HCT116 (cell line): ENCODE measurements at regions not wholly inside any gene's neighbourhood (a gene's known extent, or its start where the extent isn't known, plus 50 kb on each side); places are given as distances from the start of the nearest gene placed in this dataset.

Source experiments
- ATAC-seq: fragments of 200-7000 bp; cut with Tn5 transposase; 2 replicates; pipeline ENCODE4 v1.9.1; 2020; ENCODE audit warnings: mild to moderate bottlenecking, moderate library complexity
- BruUV-seq: library from RNA; stranded (reverse); fragments of 400-500 nt; replicated peaks from 2 replicates; lab custom pipeline; 2021; lab: Mats Ljungman, UMichigan
- CTCF ChIA-PET: fragments of 300-600 bp; sonication (Branson Sonifier 250); formaldehyde crosslinking; loops from one replicate; lab custom pipeline; 2021; ENCODE audit warnings: antibody characterized with exemption; lab: Charles Lee
- POLR2A ChIA-PET: fragments of 300-600, 350-600 bp; sonication (Branson Sonifier 250); formaldehyde crosslinking; loops from one replicate; lab custom pipeline; 2021; ENCODE audit warnings: antibody characterized with exemption; lab: Charles Lee
- RAD21 ChIA-PET, 2 experiments: fragments of 300-600 bp; sonication (Branson Sonifier 250); formaldehyde crosslinking; loops; one replicate each; lab custom pipeline; 2023; ENCODE audit warnings: low total read pairs in 2 of 2; ENCODE audit not compliant: uncharacterized antibody in 2 of 2, unreplicated experiment in 2 of 2, low non-redundant PET in 1 of 2; lab: Charles Lee
- DNase-seq: peaks from one replicate; pipeline ENCODE4 v3.0.0-alpha.2; 2010; ENCODE audit warnings: low read depth, low spot score
- H2AFZ ChIP-seq: fragments of 200-600 bp; shearing (Covaris generic), sonication (generic); 2 replicates; pipeline ENCODE4 v1.6.1; 2017; ENCODE audit warnings: low read depth, mixed run types, mixed read lengths, antibody characterized with exemption, low read length; ENCODE audit not compliant: poor library complexity, severe bottlenecking
- H3K27ac ChIP-seq: 2 replicates; pipeline ENCODE4 v1.5.1; 2012; ENCODE audit warnings: low read depth, low read length
- H3K27me3 ChIP-seq: fragments of 200-600 bp; sonication (generic); 2 replicates; pipeline ENCODE4 v1.6.1; 2016; ENCODE audit warnings: mixed run types, low read length, mixed read lengths; ENCODE audit not compliant: insufficient read depth
- H3K36me3 ChIP-seq, 2 experiments: fragments of 200-500 bp in 1 of 2; fragments of 200-600 bp in 1 of 2; sonication (Bioruptor generic) in 1 of 2; sonication (generic) in 1 of 2; 2 replicates each; pipeline versions ENCODE4 v1.5.1 to v1.6.1; 2014 to 2016; ENCODE audit warnings: low read length in 2 of 2, inconsistent platforms in 1 of 2, mixed read lengths in 1 of 2, mixed run types in 1 of 2; ENCODE audit not compliant: insufficient read depth in 2 of 2, control insufficient read depth in 1 of 2
- H3K4me1 ChIP-seq, 2 experiments: fragments of 200-600 bp in 1 of 2; sonication (generic) in 1 of 2; 2 replicates each; pipeline versions ENCODE4 v1.5.1 to v1.6.1; 2012 to 2017; ENCODE audit warnings: low read length in 2 of 2, inconsistent platforms in 1 of 2, mild to moderate bottlenecking in 1 of 2, mixed read lengths in 1 of 2, mixed run types in 1 of 2, moderate library complexity in 1 of 2; ENCODE audit not compliant: insufficient read depth in 2 of 2, control insufficient read depth in 1 of 2
- H3K4me2 ChIP-seq: fragments of 200-600 bp; sonication (generic); 2 replicates; pipeline ENCODE4 v1.6.1; 2017; ENCODE audit warnings: mixed run types, low read length, mixed read lengths
- H3K4me3 ChIP-seq, 2 experiments: fragments of 200-600 bp in 1 of 2; sonication (generic) in 1 of 2; replicated peaks in 1 of 2; 2 replicates each; pipeline ENCODE4 v1.5.1; 2011 to 2016; ENCODE audit warnings: low read length in 2 of 2, control low read depth in 1 of 2, low read depth in 1 of 2, mild to moderate bottlenecking in 1 of 2, mixed read lengths in 1 of 2, mixed run types in 1 of 2
- H3K79me2 ChIP-seq: fragments of 200-600 bp; sonication (generic); 2 replicates; pipeline ENCODE4 v1.6.1; 2017; ENCODE audit warnings: mild to moderate bottlenecking, mixed run types, low read length, moderate library complexity, mixed read lengths; ENCODE audit not compliant: insufficient read depth
- H3K9ac ChIP-seq: fragments of 200-600 bp; sonication (generic); 2 replicates; pipeline ENCODE4 v1.6.1; 2016; ENCODE audit warnings: low read length, mixed read lengths
- H3K9me2 ChIP-seq: fragments of 200-600 bp; sonication (generic), shearing (Covaris generic); 2 replicates; pipeline ENCODE4 v1.6.1; 2017; ENCODE audit warnings: mixed run types, mild to moderate bottlenecking, moderate library complexity; ENCODE audit not compliant: insufficient read depth
- H3K9me3 ChIP-seq, 2 experiments: fragments of 200-500 bp in 1 of 2; fragments of 200-600 bp in 1 of 2; sonication (Bioruptor generic) in 1 of 2; sonication (generic) in 1 of 2; 2 replicates each; pipeline ENCODE4 v1.6.1; 2014 to 2017; ENCODE audit warnings: low read length in 2 of 2, mixed read lengths in 2 of 2, inconsistent platforms in 1 of 2, low read depth in 1 of 2, mild to moderate bottlenecking in 1 of 2, mixed run types in 1 of 2, moderate library complexity in 1 of 2; ENCODE audit not compliant: control insufficient read depth in 1 of 2, insufficient read depth in 1 of 2
- H4K20me1 ChIP-seq: fragments of 200-600 bp; sonication (generic), shearing (Covaris generic); 2 replicates; pipeline ENCODE4 v1.6.1; 2017; ENCODE audit warnings: mixed run types, mild to moderate bottlenecking, moderate library complexity; ENCODE audit not compliant: insufficient read depth
- CEBPB ChIP-seq: IDR thresholded peaks from 2 replicates; pipeline ENCODE4 v1.6.1; 2012; ENCODE audit warnings: low read depth
- EGR1 ChIP-seq: IDR thresholded peaks from 2 replicates; pipeline ENCODE4 v1.6.1; 2012; ENCODE audit warnings: low read depth
- POLR2A ChIP-seq: IDR thresholded peaks from 2 replicates; pipeline ENCODE4 v1.7.0; 2011; ENCODE audit warnings: borderline replicate concordance; ENCODE audit not compliant: insufficient read depth, insufficient read length; ENCODE audit errors: extremely low read depth
- POLR2AphosphoS5 ChIP-seq: IDR thresholded peaks from 2 replicates; pipeline ENCODE4 v1.6.1; 2011; ENCODE audit warnings: mild to moderate bottlenecking, low read depth, low read length, moderate library complexity
- RAD21 ChIP-seq: IDR thresholded peaks from 2 replicates; pipeline ENCODE4 v1.6.1; 2012; ENCODE audit warnings: low read depth, mild to moderate bottlenecking
- TCF7L2 ChIP-seq: IDR thresholded peaks from 2 replicates; pipeline ENCODE4 v1.7.0; 2011; ENCODE audit warnings: borderline replicate concordance, inconsistent platforms; ENCODE audit not compliant: insufficient read depth, insufficient read length; ENCODE audit errors: extremely low read depth
- YY1 ChIP-seq: IDR thresholded peaks from 2 replicates; pipeline ENCODE4 v1.6.1; 2011; ENCODE audit warnings: low read length, low read depth, moderate library complexity, mild to moderate bottlenecking; ENCODE audit not compliant: insufficient replicate concordance; ENCODE audit errors: extremely low read depth
- ZNF274 ChIP-seq: fragments of 200-500 bp; sonication (Bioruptor generic); IDR thresholded peaks from 2 replicates; pipeline ENCODE4 v1.6.1; 2014; ENCODE audit warnings: mild to moderate bottlenecking, low read depth, low read length, inconsistent platforms
- intact Hi-C: fragments of 100-400 bp; cut with micrococcal nuclease; formaldehyde crosslinking; loops from 2 replicates; pipeline ENCODE4 v1.10.0; 2022
- TF ChIP-seq, protein P1 (sequence below): IDR thresholded peaks from 2 replicates; pipeline ENCODE4 v1.6.1; 2011; ENCODE audit warnings: mild to moderate bottlenecking, low read length, moderate library complexity; ENCODE audit not compliant: insufficient replicate concordance; ENCODE audit errors: extremely low read depth
- TF ChIP-seq, protein P2 (sequence below), 3 experiments: fragments of 200-600 bp in 1 of 3; sonication (generic) in 1 of 3; IDR thresholded peaks in 2 of 3; conservative IDR thresholded peaks in 1 of 3; 2 replicates each; pipeline ENCODE4 v1.5.1; 2012 to 2017; ENCODE audit warnings: low read depth in 2 of 3, low read length in 2 of 3, antibody characterized with exemption in 1 of 3, borderline replicate concordance in 1 of 3, control low read depth in 1 of 3, mild to moderate bottlenecking in 1 of 3, mixed read lengths in 1 of 3, mixed run types in 1 of 3, moderate library complexity in 1 of 3; ENCODE audit not compliant: insufficient read depth in 1 of 3

DNA sequence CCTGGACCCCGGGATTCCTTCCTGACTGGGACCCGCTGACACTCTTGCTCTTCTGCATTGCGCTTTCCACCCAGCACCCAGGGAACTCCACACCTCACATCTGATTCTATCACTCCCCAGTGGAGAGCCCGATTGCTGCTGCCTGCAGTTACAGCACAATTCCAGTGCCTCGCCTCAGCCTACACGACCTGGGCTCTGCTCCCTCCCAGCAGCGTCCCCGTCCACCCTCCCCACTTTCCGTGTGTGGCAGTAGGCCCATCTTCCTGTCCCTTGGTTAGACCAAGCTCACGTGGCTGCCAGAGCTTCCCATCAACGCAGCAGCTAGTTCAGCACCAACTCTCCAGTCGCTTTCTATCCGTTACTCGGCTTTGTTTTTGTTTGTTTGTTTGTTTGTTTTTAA, 66.6 kb upstream of the SORBS2 start:
- Histone ChIP-seq H3K9me3 (no peaks in the 10 kb centered on the region), H3K9ac (no peak overlapping the region), H3K4me2 (no peak overlapping the region), H3K4me3 (no peak overlapping the region), H3K27ac (no peak overlapping the region), H3K4me1 (no peaks in the 10 kb centered on the region), H3K27me3 (no peaks in the 10 kb centered on the region), H3K79me2 (no peaks in the 10 kb centered on the region), H3K36me3 (no peaks in the 10 kb centered on the region), H2AFZ (no peak overlapping the region), H3K9me2 (no peaks in the 10 kb centered on the region), H4K20me1 (no peaks in the 10 kb centered on the region)
- DNase-seq (no peak), ATAC-seq (no peak)
- BruUV-seq, result no TSS peak
- RAD21 ChIA-PET, result no interaction called here
- CTCF ChIA-PET, result no interaction called here
- intact Hi-C loops, result no loop called here
- POLR2A ChIA-PET, result no interaction called here
- no peak for TF ChIP-seq YY1
- TF ChIP-seq, protein P1, sequence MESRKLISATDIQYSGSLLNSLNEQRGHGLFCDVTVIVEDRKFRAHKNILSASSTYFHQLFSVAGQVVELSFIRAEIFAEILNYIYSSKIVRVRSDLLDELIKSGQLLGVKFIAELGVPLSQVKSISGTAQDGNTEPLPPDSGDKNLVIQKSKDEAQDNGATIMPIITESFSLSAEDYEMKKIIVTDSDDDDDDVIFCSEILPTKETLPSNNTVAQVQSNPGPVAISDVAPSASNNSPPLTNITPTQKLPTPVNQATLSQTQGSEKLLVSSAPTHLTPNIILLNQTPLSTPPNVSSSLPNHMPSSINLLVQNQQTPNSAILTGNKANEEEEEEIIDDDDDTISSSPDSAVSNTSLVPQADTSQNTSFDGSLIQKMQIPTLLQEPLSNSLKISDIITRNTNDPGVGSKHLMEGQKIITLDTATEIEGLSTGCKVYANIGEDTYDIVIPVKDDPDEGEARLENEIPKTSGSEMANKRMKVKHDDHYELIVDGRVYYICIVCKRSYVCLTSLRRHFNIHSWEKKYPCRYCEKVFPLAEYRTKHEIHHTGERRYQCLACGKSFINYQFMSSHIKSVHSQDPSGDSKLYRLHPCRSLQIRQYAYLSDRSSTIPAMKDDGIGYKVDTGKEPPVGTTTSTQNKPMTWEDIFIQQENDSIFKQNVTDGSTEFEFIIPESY, result no peak
- no peak for TF ChIP-seq ZNF274
- TF ChIP-seq CEBPB, result no peak
- TF ChIP-seq TCF7L2, result no peak
- no peak for TF ChIP-seq RAD21
- TF ChIP-seq POLR2AphosphoS5, result no peak
- TF ChIP-seq, protein P2, sequence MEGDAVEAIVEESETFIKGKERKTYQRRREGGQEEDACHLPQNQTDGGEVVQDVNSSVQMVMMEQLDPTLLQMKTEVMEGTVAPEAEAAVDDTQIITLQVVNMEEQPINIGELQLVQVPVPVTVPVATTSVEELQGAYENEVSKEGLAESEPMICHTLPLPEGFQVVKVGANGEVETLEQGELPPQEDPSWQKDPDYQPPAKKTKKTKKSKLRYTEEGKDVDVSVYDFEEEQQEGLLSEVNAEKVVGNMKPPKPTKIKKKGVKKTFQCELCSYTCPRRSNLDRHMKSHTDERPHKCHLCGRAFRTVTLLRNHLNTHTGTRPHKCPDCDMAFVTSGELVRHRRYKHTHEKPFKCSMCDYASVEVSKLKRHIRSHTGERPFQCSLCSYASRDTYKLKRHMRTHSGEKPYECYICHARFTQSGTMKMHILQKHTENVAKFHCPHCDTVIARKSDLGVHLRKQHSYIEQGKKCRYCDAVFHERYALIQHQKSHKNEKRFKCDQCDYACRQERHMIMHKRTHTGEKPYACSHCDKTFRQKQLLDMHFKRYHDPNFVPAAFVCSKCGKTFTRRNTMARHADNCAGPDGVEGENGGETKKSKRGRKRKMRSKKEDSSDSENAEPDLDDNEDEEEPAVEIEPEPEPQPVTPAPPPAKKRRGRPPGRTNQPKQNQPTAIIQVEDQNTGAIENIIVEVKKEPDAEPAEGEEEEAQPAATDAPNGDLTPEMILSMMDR (IDR thresholded peaks at IDR 0.05 in 2 of 3, conservative IDR thresholded peaks at IDR 0.05 in 1 of 3; ENCODE audit: borderline replicate concordance in 1 of 3, insufficient read depth in 1 of 3, low read depth in 2 of 3, low read length in 2 of 3), result no peak
- no peak for TF ChIP-seq POLR2A
- TF ChIP-seq EGR1, result no peak
